Chondrocyte (in vitro differentiated cells): ENCODE measurements at regions not wholly inside any gene's neighbourhood (a gene's known extent, or its start where the extent isn't known, plus 50 kb on each side); places are given as distances from the start of the nearest gene placed in this dataset.

ENCODE experiments used
- DNase-seq: peaks from one replicate; pipeline ENCODE4 v3.0.0; 2021; ENCODE audit warnings: mixed read lengths, low spot score
- H3K27ac Mint-ChIP-seq: one replicate; pipeline ENCODE4 v1.8.0; 2021; ENCODE audit warnings: mild to moderate bottlenecking, moderate library complexity, mixed read lengths; ENCODE audit not compliant: unreplicated experiment
- H3K27me3 Mint-ChIP-seq: 2 replicates; pipeline ENCODE4 v1.8.0; 2021; ENCODE audit warnings: low read depth, mixed read lengths
- H3K36me3 Mint-ChIP-seq: 2 replicates; pipeline ENCODE4 v1.8.0; 2021; ENCODE audit warnings: low read depth, mixed read lengths
- H3K4me1 Mint-ChIP-seq: 2 replicates; pipeline ENCODE4 v1.8.0; 2021; ENCODE audit warnings: low read depth, mild to moderate bottlenecking, mixed read lengths
- H3K4me3 Mint-ChIP-seq: one replicate; pipeline ENCODE4 v1.8.0; 2021; ENCODE audit warnings: mild to moderate bottlenecking, moderate library complexity, mixed read lengths; ENCODE audit not compliant: unreplicated experiment
- H3K9me3 Mint-ChIP-seq: 2 replicates; pipeline ENCODE4 v1.8.0; 2021; ENCODE audit warnings: low read depth, mixed read lengths
- TF ChIP-seq, protein P1 (sequence below): fragments of 200-600 bp; sonication (generic); IDR thresholded peaks from 2 replicates; pipeline ENCODE4 v1.5.0; 2021; ENCODE audit warnings: antibody characterized with exemption, mild to moderate bottlenecking, moderate library complexity

DNA sequence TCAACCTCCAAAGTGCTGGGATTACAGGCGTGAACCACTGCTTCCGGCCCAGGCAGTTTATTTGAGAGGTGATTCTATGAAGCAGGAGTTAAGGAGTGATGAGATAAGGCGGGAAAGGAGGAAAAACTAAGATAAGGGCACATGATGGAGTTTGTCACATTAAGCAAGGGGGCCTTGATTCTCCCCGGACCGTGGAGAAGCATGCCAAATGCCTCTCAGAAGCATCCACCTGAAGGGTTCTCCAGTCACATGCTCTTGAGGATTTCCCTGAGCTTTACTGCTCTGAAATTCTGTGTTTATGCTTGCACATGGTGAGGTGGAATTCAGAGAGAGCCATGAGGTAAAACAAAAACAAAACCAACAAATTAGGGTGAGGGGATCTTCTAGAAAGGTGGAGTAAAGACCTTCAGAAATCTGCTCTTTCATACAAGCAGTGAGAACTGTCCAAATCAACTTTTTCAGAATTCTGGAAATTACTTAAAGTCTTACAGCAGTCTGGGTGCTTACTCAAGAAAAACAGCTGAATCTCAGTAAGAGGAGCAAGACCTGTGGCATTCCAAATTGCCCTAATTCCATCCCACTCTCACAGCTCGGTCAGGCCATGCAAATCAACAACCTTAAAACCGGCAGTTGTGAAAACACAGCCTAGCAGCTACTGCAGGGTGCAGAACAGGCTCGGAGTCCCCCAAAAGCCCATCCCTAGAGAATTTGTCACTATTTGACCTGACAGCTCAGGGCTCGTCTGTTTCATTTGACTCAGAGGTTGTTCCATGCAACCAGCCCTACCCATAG lies 69.1 kb upstream of the CTLA4 start:
- Mint-ChIP-seq H3K27ac (no peak overlapping the region), H3K9me3 (peaks cover 5% of the 10 kb centered on the region), H3K27me3 (no peaks in the 10 kb centered on the region), H3K36me3 (no peaks in the 10 kb centered on the region), H3K4me1 (peaks cover 40% of the 10 kb centered on the region), H3K4me3 (no peak overlapping the region)
- DNase-seq: no peak
- TF ChIP-seq, protein P1, sequence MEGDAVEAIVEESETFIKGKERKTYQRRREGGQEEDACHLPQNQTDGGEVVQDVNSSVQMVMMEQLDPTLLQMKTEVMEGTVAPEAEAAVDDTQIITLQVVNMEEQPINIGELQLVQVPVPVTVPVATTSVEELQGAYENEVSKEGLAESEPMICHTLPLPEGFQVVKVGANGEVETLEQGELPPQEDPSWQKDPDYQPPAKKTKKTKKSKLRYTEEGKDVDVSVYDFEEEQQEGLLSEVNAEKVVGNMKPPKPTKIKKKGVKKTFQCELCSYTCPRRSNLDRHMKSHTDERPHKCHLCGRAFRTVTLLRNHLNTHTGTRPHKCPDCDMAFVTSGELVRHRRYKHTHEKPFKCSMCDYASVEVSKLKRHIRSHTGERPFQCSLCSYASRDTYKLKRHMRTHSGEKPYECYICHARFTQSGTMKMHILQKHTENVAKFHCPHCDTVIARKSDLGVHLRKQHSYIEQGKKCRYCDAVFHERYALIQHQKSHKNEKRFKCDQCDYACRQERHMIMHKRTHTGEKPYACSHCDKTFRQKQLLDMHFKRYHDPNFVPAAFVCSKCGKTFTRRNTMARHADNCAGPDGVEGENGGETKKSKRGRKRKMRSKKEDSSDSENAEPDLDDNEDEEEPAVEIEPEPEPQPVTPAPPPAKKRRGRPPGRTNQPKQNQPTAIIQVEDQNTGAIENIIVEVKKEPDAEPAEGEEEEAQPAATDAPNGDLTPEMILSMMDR: no peak

DNA sequence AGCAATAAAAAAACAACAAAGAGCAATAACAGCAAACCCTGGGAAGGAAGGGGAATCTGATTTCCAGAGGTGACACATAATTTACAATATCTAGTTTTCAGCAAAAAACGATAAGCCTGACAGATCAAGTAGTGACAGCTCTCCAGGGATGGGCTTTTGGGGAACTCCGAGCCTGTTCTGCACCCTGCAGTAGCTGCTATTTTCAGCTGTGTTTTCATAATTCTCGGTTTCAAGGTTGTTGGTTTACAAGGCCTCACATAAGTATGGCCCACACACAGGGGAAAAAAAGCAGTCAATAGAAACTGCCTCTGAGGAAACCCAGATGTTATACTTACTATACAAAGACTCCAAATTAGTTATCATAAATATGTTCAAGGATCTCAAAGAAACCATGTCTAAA lies 67.7 kb upstream of the CTLA4 start:
- Mint-ChIP-seq H3K36me3 (peaks cover 4% of the 10 kb centered on the region), H3K27me3 (no peaks in the 10 kb centered on the region), H3K4me3 (no peak overlapping the region), H3K27ac (no peak overlapping the region), H3K9me3 (peaks cover 10% of the 10 kb centered on the region), H3K4me1 (peaks cover 54% of the 10 kb centered on the region)
- no peak for DNase-seq
- TF ChIP-seq, protein P1: no peak

DNA sequence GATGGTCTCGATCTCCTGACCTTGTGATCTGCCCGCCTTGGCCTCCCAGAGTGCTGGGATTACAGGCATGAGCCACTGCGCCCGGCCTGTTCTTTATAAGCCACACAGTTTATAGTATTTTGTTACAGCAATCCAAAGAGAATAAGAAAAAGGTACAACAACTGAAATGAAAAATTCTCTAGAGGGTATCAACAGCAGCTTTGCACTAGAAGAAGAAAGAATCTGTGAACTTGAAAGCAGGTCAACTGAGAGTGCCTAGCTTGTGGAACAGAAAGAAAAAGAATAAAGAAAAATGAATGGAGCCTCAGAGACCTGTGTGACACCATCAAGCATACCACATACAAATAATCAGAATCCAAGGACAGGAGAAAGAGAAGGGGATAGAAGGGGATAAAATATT lies 66.8 kb upstream of the CTLA4 start:
- TF ChIP-seq, protein P1: no peak

DNA sequence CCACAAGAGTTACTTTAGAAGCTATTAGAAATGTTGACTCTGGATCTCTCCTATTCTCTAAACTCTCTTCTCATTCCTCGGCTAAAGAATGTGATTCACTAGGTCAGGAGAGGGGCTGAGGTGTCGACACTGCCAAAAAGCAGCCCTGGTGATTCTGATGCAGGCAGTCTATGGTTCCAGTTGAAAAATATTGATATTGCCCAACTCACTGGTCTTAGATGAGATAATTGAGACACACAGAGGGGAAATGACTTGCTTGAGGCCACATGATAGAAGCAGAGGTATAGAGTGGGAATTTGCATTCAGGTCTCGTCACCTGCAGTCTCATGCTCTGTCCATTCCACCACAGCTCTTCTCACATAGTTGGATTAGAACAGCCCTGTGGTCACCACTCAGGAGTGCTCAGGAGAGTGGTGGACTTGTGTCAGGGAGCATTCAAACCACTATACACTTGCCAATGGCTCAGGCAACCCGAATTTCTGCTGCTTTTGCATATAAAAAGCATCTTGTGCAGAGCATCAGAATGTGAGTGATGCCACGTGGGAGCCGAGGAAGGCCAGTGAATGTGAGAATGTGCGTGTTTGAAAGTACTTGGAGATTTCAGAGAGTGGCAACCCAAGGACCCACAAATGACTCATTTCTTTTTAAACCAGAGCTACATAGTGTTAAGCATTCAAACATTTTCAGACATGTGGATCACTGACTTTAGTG lies 65.1 kb upstream of the CTLA4 start:
- H3K4me3 Mint-ChIP-seq: no peak overlapping the region
- TF ChIP-seq, protein P1: no peak
- H3K27ac Mint-ChIP-seq: peak overlapping the region; percentile 94
- peaks cover 20% of the 10 kb centered on the region for H3K9me3 Mint-ChIP-seq
- H3K4me1 Mint-ChIP-seq: peaks cover 75% of the 10 kb centered on the region
- DNase-seq: no peak
- no peaks in the 10 kb centered on the region for H3K27me3 Mint-ChIP-seq
- H3K36me3 Mint-ChIP-seq: peaks cover 6% of the 10 kb centered on the region

More for the DNA sequence above, 66.8 kb upstream of the CTLA4 start:
- Mint-ChIP-seq H3K27me3 (no peaks in the 10 kb centered on the region), H3K27ac (peak overlapping the region; percentile 4), H3K4me1 (peaks cover 58% of the 10 kb centered on the region), H3K9me3 (peaks cover 13% of the 10 kb centered on the region), H3K4me3 (no peak overlapping the region), H3K36me3 (peaks cover 6% of the 10 kb centered on the region)
- no peak for DNase-seq

DNA sequence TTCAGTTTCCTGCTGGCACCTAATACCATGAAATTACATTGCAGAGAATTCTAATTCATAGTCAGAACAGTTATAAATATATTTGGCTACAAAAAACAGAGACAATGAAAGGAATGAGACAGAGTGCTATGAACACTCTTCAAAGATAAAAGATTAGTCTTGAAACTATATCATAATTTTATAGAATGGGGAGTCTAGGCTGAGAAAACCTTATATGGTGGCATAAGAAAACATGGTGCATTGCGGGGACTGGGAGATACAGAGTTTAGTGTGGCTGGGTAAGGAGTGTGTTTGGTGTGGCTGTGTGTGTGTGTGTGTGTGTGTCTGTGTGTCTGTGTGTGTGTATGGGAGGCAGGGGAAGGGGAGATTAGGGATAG lies 64.5 kb upstream of the CTLA4 start:
- Mint-ChIP-seq H3K9me3 (peaks cover 20% of the 10 kb centered on the region), H3K27me3 (no peaks in the 10 kb centered on the region), H3K36me3 (peaks cover 6% of the 10 kb centered on the region), H3K4me1 (peaks cover 80% of the 10 kb centered on the region), H3K27ac (peak overlapping the region; percentile 94), H3K4me3 (no peak overlapping the region)
- TF ChIP-seq, protein P1: no peak
- no peak for DNase-seq
